ENCODE measurements at regions not wholly inside any gene's neighbourhood (a gene's known extent, or its start where the extent isn't known, plus 50 kb on each side); places are given as distances from the start of the nearest gene placed in this dataset.
A peak's percentile ranks its signal among the peaks of the same experiment; 100 is the strongest.

GRCh38 chr3:168248383-168249204 lies 152.9 kb upstream of the GOLIM4 start:
- Histone ChIP-seq H3K4me1 (ENCODE audit: insufficient read depth, low read length) (peaks cover 24% of the 10 kb centered on the region), H3K4me3 (ENCODE audit: low read length) (peak overlapping the region; percentile 3), H3K9me3 (ENCODE audit: low read depth, low read length) (no peaks in the 10 kb centered on the region), H3K27me3 (ENCODE audit: insufficient read depth, low read length) (peaks cover 51% of the 10 kb centered on the region)

- H3K27me3 ChIP-seq (ENCODE audit: insufficient read depth, low read length): peaks cover 6% of the 10 kb centered on the region
- H3K4me1 ChIP-seq (ENCODE audit: insufficient read depth, low read length): no peaks in the 10 kb centered on the region
- H3K4me3 ChIP-seq (ENCODE audit: low read length): no peak overlapping the region
- H3K9me3 ChIP-seq (ENCODE audit: low read depth, low read length): no peaks in the 10 kb centered on the region
These were observed 145.4 kb upstream of the GOLIM4 start for GRCh38 chr3:168241156-168241555.

- Histone ChIP-seq H3K4me1 (ENCODE audit: insufficient read depth, low read length) (no peaks in the 10 kb centered on the region), H3K9me3 (ENCODE audit: low read depth, low read length) (no peaks in the 10 kb centered on the region), H3K27me3 (ENCODE audit: insufficient read depth, low read length) (no peaks in the 10 kb centered on the region), H3K4me3 (ENCODE audit: low read length) (no peak overlapping the region)
These were observed 143.6 kb upstream of the GOLIM4 start for GRCh38 chr3:168239287-168239686.

GRCh38 chr3:168233001-168233400 lies 137.3 kb upstream of the GOLIM4 start:
- Histone ChIP-seq H3K4me3 (ENCODE audit: low read length) (no peak overlapping the region), H3K4me1 (ENCODE audit: insufficient read depth, low read length) (no peaks in the 10 kb centered on the region)

GRCh38 chr3:168223085-168223484 lies 127.4 kb upstream of the GOLIM4 start:
- Histone ChIP-seq H3K9me3 (ENCODE audit: low read depth, low read length) (no peaks in the 10 kb centered on the region), H3K4me3 (ENCODE audit: low read length) (no peak overlapping the region), H3K4me1 (ENCODE audit: insufficient read depth, low read length) (no peaks in the 10 kb centered on the region), H3K27me3 (ENCODE audit: insufficient read depth, low read length) (no peaks in the 10 kb centered on the region)

More at GRCh38 chr3:168233001-168233400, 137.3 kb upstream of the GOLIM4 start:
- Histone ChIP-seq H3K9me3 (ENCODE audit: low read depth, low read length) (no peaks in the 10 kb centered on the region), H3K27me3 (ENCODE audit: insufficient read depth, low read length) (no peaks in the 10 kb centered on the region)

GRCh38 chr3:168220556-168220955 lies 124.8 kb upstream of the GOLIM4 start:
- no peak overlapping the region for H3K4me3 ChIP-seq (ENCODE audit: low read length)
- no peaks in the 10 kb centered on the region for H3K4me1 ChIP-seq (ENCODE audit: insufficient read depth, low read length)
- H3K27me3 ChIP-seq (ENCODE audit: insufficient read depth, low read length): no peaks in the 10 kb centered on the region
- no peaks in the 10 kb centered on the region for H3K9me3 ChIP-seq (ENCODE audit: low read depth, low read length)

- Histone ChIP-seq H3K4me1 (ENCODE audit: insufficient read depth, low read length) (no peaks in the 10 kb centered on the region), H3K27me3 (ENCODE audit: insufficient read depth, low read length) (no peaks in the 10 kb centered on the region), H3K9me3 (ENCODE audit: low read depth, low read length) (no peaks in the 10 kb centered on the region), H3K4me3 (ENCODE audit: low read length) (no peak overlapping the region)
These were observed 123.8 kb upstream of the GOLIM4 start for GRCh38 chr3:168219530-168219929.

- no peaks in the 10 kb centered on the region for H3K27me3 ChIP-seq (ENCODE audit: insufficient read depth, low read length)
- H3K9me3 ChIP-seq (ENCODE audit: low read depth, low read length): no peaks in the 10 kb centered on the region
- H3K4me3 ChIP-seq (ENCODE audit: low read length): no peak overlapping the region
- peaks cover 5% of the 10 kb centered on the region for H3K4me1 ChIP-seq (ENCODE audit: insufficient read depth, low read length)
These were observed 122.9 kb upstream of the GOLIM4 start for GRCh38 chr3:168218600-168218999.

- Histone ChIP-seq H3K4me3 (ENCODE audit: low read length) (no peak overlapping the region), H3K4me1 (ENCODE audit: insufficient read depth, low read length) (peaks cover 5% of the 10 kb centered on the region), H3K27me3 (ENCODE audit: insufficient read depth, low read length) (no peaks in the 10 kb centered on the region), H3K9me3 (ENCODE audit: low read depth, low read length) (no peaks in the 10 kb centered on the region)
These were observed 121.1 kb upstream of the GOLIM4 start for GRCh38 chr3:168216851-168217250.

- Histone ChIP-seq H3K27me3 (ENCODE audit: insufficient read depth, low read length) (no peaks in the 10 kb centered on the region), H3K4me1 (ENCODE audit: insufficient read depth, low read length) (peaks cover 5% of the 10 kb centered on the region), H3K9me3 (ENCODE audit: low read depth, low read length) (no peaks in the 10 kb centered on the region), H3K4me3 (ENCODE audit: low read length) (no peak overlapping the region)
These were observed 118.2 kb upstream of the GOLIM4 start for GRCh38 chr3:168213920-168214319.

- Histone ChIP-seq H3K4me3 (ENCODE audit: low read length) (no peak overlapping the region), H3K4me1 (ENCODE audit: insufficient read depth, low read length) (peaks cover 5% of the 10 kb centered on the region), H3K9me3 (ENCODE audit: low read depth, low read length) (no peaks in the 10 kb centered on the region), H3K27me3 (ENCODE audit: insufficient read depth, low read length) (no peaks in the 10 kb centered on the region)
These were observed 117.1 kb upstream of the GOLIM4 start for GRCh38 chr3:168212664-168213285.

GRCh38 chr3:168205451-168205850 lies 109.7 kb upstream of the GOLIM4 start:
- Histone ChIP-seq H3K4me1 (ENCODE audit: insufficient read depth, low read length) (no peaks in the 10 kb centered on the region), H3K27me3 (ENCODE audit: insufficient read depth, low read length) (no peaks in the 10 kb centered on the region), H3K4me3 (ENCODE audit: low read length) (no peak overlapping the region), H3K9me3 (ENCODE audit: low read depth, low read length) (no peaks in the 10 kb centered on the region)

GRCh38 chr3:168197162-168197561 lies 101.4 kb upstream of the GOLIM4 start:
- Histone ChIP-seq H3K27me3 (ENCODE audit: insufficient read depth, low read length) (no peaks in the 10 kb centered on the region), H3K4me3 (ENCODE audit: low read length) (no peak overlapping the region), H3K9me3 (ENCODE audit: low read depth, low read length) (no peaks in the 10 kb centered on the region), H3K4me1 (ENCODE audit: insufficient read depth, low read length) (no peaks in the 10 kb centered on the region)

GRCh38 chr3:168191856-168192255 lies 96.1 kb upstream of the GOLIM4 start:
- Histone ChIP-seq H3K9me3 (ENCODE audit: low read depth, low read length) (no peaks in the 10 kb centered on the region), H3K27me3 (ENCODE audit: insufficient read depth, low read length) (no peaks in the 10 kb centered on the region), H3K4me1 (ENCODE audit: insufficient read depth, low read length) (no peaks in the 10 kb centered on the region), H3K4me3 (ENCODE audit: low read length) (no peak overlapping the region)

GRCh38 chr3:168187233-168187632 lies 91.5 kb upstream of the GOLIM4 start:
- Histone ChIP-seq H3K27me3 (ENCODE audit: insufficient read depth, low read length) (no peaks in the 10 kb centered on the region), H3K9me3 (ENCODE audit: low read depth, low read length) (no peaks in the 10 kb centered on the region), H3K4me3 (ENCODE audit: low read length) (no peak overlapping the region), H3K4me1 (ENCODE audit: insufficient read depth, low read length) (no peaks in the 10 kb centered on the region)
